Mesenchymal stem cell (in vitro differentiated cells and primary cell): ENCODE measurements at regions not wholly inside any gene's neighbourhood (a gene's known extent, or its start where the extent isn't known, plus 50 kb on each side); places are given as distances from the start of the nearest gene placed in this dataset.
"Not testable (repeated sequence)": the region's sequence is repeated elsewhere in the genome, so short reads cannot be mapped to it uniquely, and the experiment has no call there.

Source experiments
- DNase-seq: peaks from one replicate; pipeline ENCODE4 v3.0.0-alpha.2; 2013
- H2AFZ ChIP-seq: one replicate; pipeline ENCODE4 v1.6.1; 2013; ENCODE audit warnings: low read depth, mild to moderate bottlenecking, control low read depth, inconsistent platforms, low read length, moderate library complexity
- H2AK5ac ChIP-seq: 2 replicates; pipeline ENCODE4 v1.6.1; 2013; ENCODE audit warnings: low read length, moderate library complexity, mild to moderate bottlenecking, inconsistent platforms; ENCODE audit not compliant: severe bottlenecking
- H2BK120ac ChIP-seq: one replicate; pipeline ENCODE4 v1.6.1; 2013; ENCODE audit warnings: low read depth, mild to moderate bottlenecking, inconsistent platforms, low read length, moderate library complexity
- H2BK12ac ChIP-seq, 2 experiments: one replicate each; pipeline ENCODE4 v1.6.1; 2013; ENCODE audit warnings: inconsistent platforms in 2 of 2, low read length in 2 of 2, mild to moderate bottlenecking in 2 of 2, moderate library complexity in 2 of 2, control low read depth in 1 of 2
- H2BK15ac ChIP-seq: one replicate; pipeline ENCODE4 v1.6.1; 2013; ENCODE audit warnings: mild to moderate bottlenecking, low read depth, inconsistent platforms; ENCODE audit not compliant: poor library complexity, severe bottlenecking
- H2BK5ac ChIP-seq: 2 replicates; pipeline ENCODE4 v1.6.1; 2013; ENCODE audit warnings: low read depth, mild to moderate bottlenecking, low read length, control low read depth, inconsistent platforms; ENCODE audit not compliant: poor library complexity, severe bottlenecking
- H3K14ac ChIP-seq, 2 experiments: one replicate each; pipeline ENCODE4 v1.6.1; 2013; ENCODE audit warnings: inconsistent platforms in 2 of 2, low read length in 2 of 2, control low read depth in 1 of 2, mild to moderate bottlenecking in 1 of 2, moderate library complexity in 1 of 2
- H3K18ac ChIP-seq, 2 experiments: one replicate each; pipeline ENCODE4 v1.6.1; 2013; ENCODE audit warnings: inconsistent platforms in 2 of 2, low read length in 2 of 2, control low read depth in 1 of 2, low read depth in 1 of 2, mild to moderate bottlenecking in 1 of 2
- H3K23ac ChIP-seq, 2 experiments: one replicate each; pipeline ENCODE4 v1.6.1; 2013; ENCODE audit warnings: inconsistent platforms in 2 of 2, low read length in 2 of 2, mild to moderate bottlenecking in 2 of 2, moderate library complexity in 2 of 2, control low read depth in 1 of 2
- H3K27ac ChIP-seq: 2 replicates; pipeline ENCODE4 v1.5.1; 2013; ENCODE audit warnings: mild to moderate bottlenecking, moderate library complexity, low read length, control low read depth, inconsistent platforms; ENCODE audit not compliant: poor library complexity, severe bottlenecking
- H3K27me3 ChIP-seq, 2 experiments: 2 replicates each; pipeline versions ENCODE4 v1.6.1 to v1.7.0; 2013; ENCODE audit warnings: low read length in 2 of 2, mild to moderate bottlenecking in 2 of 2, moderate library complexity in 2 of 2, control low read depth in 1 of 2, inconsistent platforms in 1 of 2; ENCODE audit not compliant: control insufficient read depth in 1 of 2, insufficient read depth in 1 of 2
- H3K36me3 ChIP-seq, 2 experiments: 2 replicates each; pipeline versions ENCODE4 v1.6.1 to v1.7.0; 2013; ENCODE audit warnings: low read length in 2 of 2, control low read depth in 1 of 2, inconsistent platforms in 1 of 2, low read depth in 1 of 2, mild to moderate bottlenecking in 1 of 2; ENCODE audit not compliant: insufficient read depth in 2 of 2, control insufficient read depth in 1 of 2
- H3K4ac ChIP-seq, 2 experiments: one replicate each; pipeline ENCODE4 v1.6.1; 2013; ENCODE audit warnings: inconsistent platforms in 2 of 2, low read length in 2 of 2, mild to moderate bottlenecking in 2 of 2, moderate library complexity in 2 of 2, control low read depth in 1 of 2, low read depth in 1 of 2
- H3K4me1 ChIP-seq: 2 replicates; pipeline ENCODE4 v1.6.1; 2013; ENCODE audit warnings: low read depth, low read length, control low read depth; ENCODE audit not compliant: control insufficient read depth, insufficient read depth
- H3K4me2 ChIP-seq: 2 replicates; pipeline ENCODE4 v1.6.1; 2013; ENCODE audit warnings: low read length, mild to moderate bottlenecking, inconsistent platforms; ENCODE audit not compliant: poor library complexity, severe bottlenecking
- H3K4me3 ChIP-seq, 2 experiments: 2 replicates each; pipeline versions ENCODE4 v1.5.1 to v1.7.0; 2013; ENCODE audit warnings: low read length in 2 of 2, mild to moderate bottlenecking in 2 of 2, control low read depth in 1 of 2, low read depth in 1 of 2; ENCODE audit not compliant: insufficient read depth in 1 of 2
- H3K79me1 ChIP-seq: replicated peaks from 2 replicates; pipeline ENCODE4 v1.6.1; 2013; ENCODE audit warnings: mild to moderate bottlenecking, control low read depth, low read length, inconsistent platforms; ENCODE audit not compliant: poor library complexity, severe bottlenecking
- H3K9ac ChIP-seq: 2 replicates; pipeline ENCODE4 v1.7.0; 2013; ENCODE audit warnings: mild to moderate bottlenecking, low read length, moderate library complexity
- H3K9me3 ChIP-seq: 2 replicates; pipeline ENCODE4 v1.7.0; 2013; ENCODE audit warnings: mild to moderate bottlenecking, low read length; ENCODE audit not compliant: control insufficient read depth
- H4K8ac ChIP-seq: one replicate; pipeline ENCODE4 v1.6.1; 2013; ENCODE audit warnings: inconsistent platforms, mild to moderate bottlenecking, low read length, moderate library complexity
- H4K91ac ChIP-seq: one replicate; pipeline ENCODE4 v1.6.1; 2013; ENCODE audit warnings: mild to moderate bottlenecking, low read length, inconsistent platforms
- WGBS: methylation state at CpG from one replicate; pipeline ENCODE4 v1.1.7; 2013; ENCODE audit warnings: mixed read lengths; 5-methylcytosine and 5-hydroxymethylcytosine counted together

DNA sequence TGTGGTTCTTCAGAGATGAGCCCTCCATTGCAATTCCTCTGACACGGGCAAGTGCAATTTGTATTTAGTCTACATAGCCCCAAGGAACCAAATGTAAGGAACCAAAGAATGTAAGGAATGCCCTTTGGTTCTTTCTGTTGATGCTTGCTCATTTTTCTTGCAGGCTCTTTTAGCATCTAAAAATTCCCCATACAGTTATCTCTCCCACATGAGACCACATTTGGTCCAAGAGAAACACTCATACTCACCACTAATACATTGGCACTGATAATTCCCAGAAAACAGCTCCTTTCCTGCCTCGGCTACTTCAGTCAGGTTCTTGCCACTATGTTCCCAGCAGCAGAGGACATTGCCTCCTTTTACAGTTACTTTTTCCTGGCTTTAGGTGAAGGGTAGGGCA lies 332.6 kb downstream of the AEBP2 start:
- Histone ChIP-seq H4K8ac (no peak overlapping the region), H3K18ac (peak overlapping the region in 1 of 2 experiments; percentile 66), H3K27me3 (no peaks in the 10 kb centered on the region), H3K14ac (no peak overlapping the region), H3K23ac (no peak overlapping the region), H3K4ac (no peak overlapping the region), H3K27ac (peak overlapping the region; percentile 64), H2AFZ (peak overlapping the region; percentile 39), H2AK5ac (no peak overlapping the region), H3K4me3 (no peak overlapping the region), H3K36me3 (no peaks in the 10 kb centered on the region), H3K9me3 (no peaks in the 10 kb centered on the region), H3K9ac (no peak overlapping the region), H3K79me1 (no peaks in the 10 kb centered on the region), H2BK120ac (no peak overlapping the region), H2BK12ac (no peak overlapping the region), H4K91ac (no peak overlapping the region), H2BK5ac (no peak overlapping the region), H3K4me2 (peak overlapping the region; percentile 49), H3K4me1 (peaks cover 1% of the 10 kb centered on the region), H2BK15ac (no peak overlapping the region)
- peak; percentile 37 for DNase-seq
- WGBS: 21% methylated on average over 2 of the region's 2 CpGs

DNA sequence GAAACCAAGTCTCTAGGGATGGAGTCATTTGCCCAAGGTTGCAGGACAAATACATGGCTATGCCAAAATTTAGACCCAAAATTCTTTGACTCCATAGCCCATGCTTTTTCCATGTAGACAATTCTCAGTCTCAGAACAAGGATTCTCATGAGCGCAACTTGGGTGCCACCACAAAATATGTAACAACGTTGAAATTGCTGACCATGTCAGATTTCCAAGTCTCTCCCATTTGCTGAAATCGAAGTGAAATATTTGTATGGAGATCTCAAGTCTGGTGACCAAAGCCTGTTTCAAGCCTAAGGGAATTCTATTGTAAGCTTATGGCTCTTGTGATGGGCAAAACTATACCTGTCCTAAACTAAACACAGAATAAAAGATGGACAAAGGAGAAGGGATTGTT lies 333.5 kb downstream of the AEBP2 start:
- no peak for DNase-seq
- Histone ChIP-seq H3K23ac (no peak overlapping the region), H3K36me3 (no peaks in the 10 kb centered on the region), H3K18ac (no peak overlapping the region), H4K8ac (no peak overlapping the region), H4K91ac (no peak overlapping the region), H3K79me1 (no peaks in the 10 kb centered on the region), H3K4me2 (no peak overlapping the region), H2AK5ac (no peak overlapping the region), H3K27me3 (no peaks in the 10 kb centered on the region), H2BK120ac (no peak overlapping the region), H2BK15ac (no peak overlapping the region), H2BK5ac (no peak overlapping the region), H2AFZ (no peak overlapping the region), H3K4ac (no peak overlapping the region), H3K14ac (no peak overlapping the region), H3K27ac (no peak overlapping the region), H3K4me1 (peaks cover 1% of the 10 kb centered on the region), H2BK12ac (no peak overlapping the region), H3K9ac (no peak overlapping the region), H3K9me3 (no peaks in the 10 kb centered on the region), H3K4me3 (no peak overlapping the region)
- WGBS: 94% methylated on average over 3 of the region's 3 CpGs

DNA sequence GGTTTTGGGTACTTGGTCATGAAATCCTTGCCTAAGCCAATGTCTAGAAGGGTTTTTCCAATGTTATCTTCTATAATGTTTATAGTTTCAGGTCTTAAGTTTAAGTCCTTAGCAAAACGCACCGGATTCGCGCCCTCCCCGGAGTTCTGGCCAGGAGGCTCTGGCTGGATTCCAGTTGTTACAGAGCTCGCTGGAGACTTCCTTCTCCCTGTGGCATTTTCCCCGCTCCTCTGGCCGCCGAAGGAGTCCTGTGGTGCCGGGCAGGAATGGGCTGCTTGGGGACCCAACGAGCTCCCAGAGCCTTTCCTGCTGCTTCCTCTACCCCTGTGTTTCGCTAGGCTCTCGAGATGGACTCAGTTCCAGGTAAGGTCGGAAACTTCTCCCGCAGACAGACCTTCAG lies 335.9 kb downstream of the AEBP2 start:
- no peak overlapping the region for H3K9ac ChIP-seq
- H4K91ac ChIP-seq: no peak overlapping the region
- no peak overlapping the region for H2BK12ac ChIP-seq
- WGBS: 98% methylated on average over 15 of the region's 15 CpGs
- H3K18ac ChIP-seq: no peak overlapping the region
- no peak overlapping the region for H2AFZ ChIP-seq
- H2BK120ac ChIP-seq: no peak overlapping the region
- H3K4ac ChIP-seq: no peak overlapping the region
- H3K9me3 ChIP-seq: no peaks in the 10 kb centered on the region
- H3K36me3 ChIP-seq: no peaks in the 10 kb centered on the region
- H3K79me1 ChIP-seq: no peaks in the 10 kb centered on the region
- H3K27ac ChIP-seq: no peak overlapping the region
- H3K4me3 ChIP-seq: no peak overlapping the region
- no peak overlapping the region for H3K4me2 ChIP-seq
- H2BK15ac ChIP-seq: no peak overlapping the region
- no peak overlapping the region for H2AK5ac ChIP-seq
- H3K14ac ChIP-seq: no peak overlapping the region
- H3K23ac ChIP-seq: no peak overlapping the region
- no peak overlapping the region for H4K8ac ChIP-seq
- H2BK5ac ChIP-seq: no peak overlapping the region
- peaks cover 6% of the 10 kb centered on the region for H3K4me1 ChIP-seq
- no peaks in the 10 kb centered on the region for H3K27me3 ChIP-seq
- DNase-seq: no peak

DNA sequence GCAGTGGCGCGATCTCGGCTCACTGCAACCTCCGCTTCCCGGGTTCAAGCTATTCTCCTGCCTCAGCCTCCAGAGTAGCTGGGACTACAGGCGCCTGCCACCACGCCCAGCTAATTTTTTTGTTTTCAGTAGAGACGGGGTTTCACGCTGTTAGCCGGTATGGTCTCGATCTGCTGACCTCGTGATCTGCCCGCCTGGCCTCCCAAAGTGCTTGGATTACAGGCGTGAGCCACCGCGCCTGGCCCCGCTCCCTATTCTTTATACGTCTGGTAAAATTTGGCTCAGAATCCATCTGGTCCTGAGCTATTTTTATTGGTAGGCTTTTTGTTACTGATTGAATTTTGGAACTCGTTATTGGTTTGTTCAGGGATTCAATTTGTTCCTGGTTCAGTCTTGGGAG lies 336.7 kb downstream of the AEBP2 start:
- H4K8ac ChIP-seq, H3K4me1 ChIP-seq, H2BK120ac ChIP-seq, H3K27ac ChIP-seq, H3K79me1 ChIP-seq, H3K4me2 ChIP-seq, H3K23ac ChIP-seq, H3K9ac ChIP-seq, H3K27me3 ChIP-seq, H3K36me3 ChIP-seq, H3K18ac ChIP-seq, H3K4ac ChIP-seq, H2BK15ac ChIP-seq, DNase-seq, H2AFZ ChIP-seq, H3K9me3 ChIP-seq, H2AK5ac ChIP-seq, H2BK12ac ChIP-seq, H2BK5ac ChIP-seq, H3K4me3 ChIP-seq, H4K91ac ChIP-seq, H3K14ac ChIP-seq: not testable (repeated sequence)
- WGBS: 98% methylated on average over 19 of the region's 19 CpGs
